ENCODE measurements at regions not wholly inside any gene's neighbourhood (a gene's known extent, or its start where the extent isn't known, plus 50 kb on each side); places are given as distances from the start of the nearest gene placed in this dataset.

DNA sequence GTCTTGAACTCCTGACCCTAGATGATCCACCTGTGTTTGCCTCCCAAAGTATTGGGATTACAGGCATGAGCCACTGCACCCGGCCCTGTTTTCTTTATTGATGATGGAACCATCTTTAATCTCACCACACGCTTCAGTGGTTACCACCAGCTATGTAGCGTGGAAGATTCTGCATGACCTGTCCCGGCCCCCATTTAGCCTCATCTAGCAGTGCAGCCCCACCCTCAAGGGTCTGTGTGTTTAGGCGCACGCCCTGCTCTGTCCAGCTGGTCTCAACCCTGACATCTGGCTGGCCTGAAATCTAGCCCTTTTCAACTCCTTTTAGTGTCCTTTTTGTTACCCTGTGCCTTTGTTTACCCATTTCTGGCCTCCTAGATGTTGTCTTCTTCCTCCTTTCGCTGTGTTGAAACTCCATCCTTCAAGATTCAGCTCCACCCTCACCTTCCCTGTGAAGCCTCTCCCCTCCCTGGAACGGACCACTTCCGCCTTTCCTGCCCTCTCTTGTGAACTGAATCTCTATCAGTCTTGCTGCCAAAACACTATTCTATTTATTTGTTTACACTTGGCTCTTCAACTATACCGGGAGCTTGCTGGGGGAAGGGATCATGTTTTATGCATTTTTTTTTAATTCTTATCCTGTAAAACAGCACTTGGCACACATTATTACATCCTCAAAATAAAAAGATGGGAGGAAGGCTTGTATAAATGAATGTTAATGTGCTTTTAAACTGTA is 101.0 kb upstream of the MTHFD1L start:
- ChIA-PET POLR2A (no interaction called here), CTCF (ENCODE audit: low intra/inter-chr PET ratio, low total read pairs) (no interaction called here)
- no peak overlapping the region for H3K27ac ChIP-seq (ENCODE audit: extremely low read length, insufficient read depth, low read length)
- in situ Hi-C loops (cut with HindIII; ENCODE audit: extremely low pct_ligation_motif_present, low pct_unique_long_range_greater_than_20kb): no loop called here
- no peak overlapping the region for H2AFZ ChIP-seq (ENCODE audit: low read length)
- DNase-seq (ENCODE audit: low spot score): no peak
- H3K4me2 ChIP-seq (ENCODE audit: low read depth, low read length): no peak overlapping the region
- FAIRE-seq: no peak
- intact Hi-C loops (cut with micrococcal nuclease; ENCODE audit: unreplicated experiment): no loop called here
- BruUV-seq (replicated peaks): no TSS peak
- no peaks in the 10 kb centered on the region for H3K79me2 ChIP-seq (ENCODE audit: insufficient read depth, low read length)
- H3K36me3 ChIP-seq (replicated peaks in 1 of 2; ENCODE audit: control insufficient read depth in 1 of 2, insufficient read depth in 2 of 2, low read length in 2 of 2): no peaks in the 10 kb centered on the region
- H3K4me3 ChIP-seq (replicated peaks in 1 of 3; ENCODE audit: insufficient read depth in 1 of 3, low read depth in 2 of 3, low read length in 3 of 3): no peak overlapping the region
- ATAC-seq: no peak
- H3K9me3 ChIP-seq (ENCODE audit: low read length): no peaks in the 10 kb centered on the region
- H3K27me3 ChIP-seq (ENCODE audit: control insufficient read depth in 1 of 2, insufficient read depth in 2 of 2, low read length in 2 of 2): no peaks in the 10 kb centered on the region
- H3K9ac ChIP-seq (ENCODE audit: insufficient read depth, low read depth, low read length): no peak overlapping the region
- WGBS (ENCODE audit: low lambda C conversion rate): 49% methylated on average over 10 of the region's 10 CpGs
- H3K4me1 ChIP-seq (ENCODE audit: insufficient read depth, low read length): no peaks in the 10 kb centered on the region
- TF ChIP-seq ZNF768 (CRISPR knock-in tag; IDR thresholded peaks at IDR 0.05) (no peak), ASH2L (IDR thresholded peaks at IDR 0.05; ENCODE audit: insufficient read length, low read depth, low read length) (no peak), HOXA7 (CRISPR knock-in tag; IDR thresholded peaks at IDR 0.05) (no peak), HES4 (CRISPR knock-in tag; IDR thresholded peaks at IDR 0.05; ENCODE audit: borderline replicate concordance) (no peak), ZNF138 (CRISPR knock-in tag; IDR thresholded peaks at IDR 0.05; ENCODE audit: low read depth) (no peak), SIN3B (IDR thresholded peaks at IDR 0.05; ENCODE audit: low read length) (no peak), ZNF816 (CRISPR knock-in tag; IDR thresholded peaks at IDR 0.05; ENCODE audit: borderline replicate concordance) (no peak), MTA1 (CRISPR knock-in tag; IDR thresholded peaks at IDR 0.05; ENCODE audit: borderline replicate concordance) (no peak), ZNF660 (CRISPR knock-in tag; IDR thresholded peaks at IDR 0.05; ENCODE audit: borderline replicate concordance, low read depth) (no peak), EP300 (IDR thresholded peaks at IDR 0.05; ENCODE audit: low read depth in 2 of 2, low read length in 2 of 2) (no peak), EP300 (CRISPR knock-in tag; IDR thresholded peaks at IDR 0.05; ENCODE audit: borderline replicate concordance) (no peak), ATAD3A (CRISPR knock-in tag; IDR thresholded peaks at IDR 0.05) (no peak), ZNF121 (CRISPR knock-in tag; IDR thresholded peaks at IDR 0.05) (no peak), ZNF180 (CRISPR knock-in tag; IDR thresholded peaks at IDR 0.05; ENCODE audit: borderline replicate concordance, low read depth) (no peak), FOXJ3 (CRISPR knock-in tag; IDR thresholded peaks at IDR 0.05; ENCODE audit: borderline replicate concordance) (no peak)
- no peaks in the 10 kb centered on the region for H4K20me1 ChIP-seq (ENCODE audit: insufficient read depth, low read length)

All from HepG2 (cell line).